ENCODE measurements at regions not wholly inside any gene's neighbourhood (a gene's known extent, or its start where the extent isn't known, plus 50 kb on each side); places are given as distances from the start of the nearest gene placed in this dataset.

GRCh38 chr20:60125513-60125912 is 167.3 kb downstream of the CDH26 start:
- Histone ChIP-seq H3K36me3 (replicated peaks; ENCODE audit: control insufficient read depth, insufficient read depth, low read length) (no peaks in the 10 kb centered on the region), H3K4me3 (ENCODE audit: insufficient read depth, low read depth, low read length) (no peak overlapping the region), H3K27me3 (ENCODE audit: control insufficient read depth, insufficient read depth, low read length) (peaks cover 2% of the 10 kb centered on the region)
- DNase-seq: no peak

GRCh38 chr20:60126975-60127374 is 168.8 kb downstream of the CDH26 start:
- no peak overlapping the region for H3K4me3 ChIP-seq (ENCODE audit: insufficient read depth, low read depth, low read length)
- H3K27me3 ChIP-seq (ENCODE audit: control insufficient read depth, insufficient read depth, low read length): no peaks in the 10 kb centered on the region; the same call in 1 of the 2 replicates
- DNase-seq: no peak
- no peaks in the 10 kb centered on the region for H3K36me3 ChIP-seq (replicated peaks; ENCODE audit: control insufficient read depth, insufficient read depth, low read length)

- DNase-seq: no peak
- H3K4me3 ChIP-seq (ENCODE audit: insufficient read depth, low read depth, low read length): no peak overlapping the region
- no peaks in the 10 kb centered on the region for H3K27me3 ChIP-seq (ENCODE audit: control insufficient read depth, insufficient read depth, low read length)
- no peaks in the 10 kb centered on the region for H3K36me3 ChIP-seq (replicated peaks; ENCODE audit: control insufficient read depth, insufficient read depth, low read length)
These were observed 173.2 kb downstream of the CDH26 start for GRCh38 chr20:60131375-60131774.

- no peaks in the 10 kb centered on the region for H3K36me3 ChIP-seq (replicated peaks; ENCODE audit: control insufficient read depth, insufficient read depth, low read length)
- H3K27me3 ChIP-seq (ENCODE audit: control insufficient read depth, insufficient read depth, low read length): no peaks in the 10 kb centered on the region
- no peak overlapping the region for H3K4me3 ChIP-seq (ENCODE audit: insufficient read depth, low read depth, low read length)
- DNase-seq: no peak
These were observed 174.1 kb downstream of the CDH26 start for GRCh38 chr20:60132162-60132826.

GRCh38 chr20:60132827-60133670 is 174.8 kb downstream of the CDH26 start:
- H3K4me3 ChIP-seq (ENCODE audit: insufficient read depth, low read depth, low read length): no peak overlapping the region
- H3K36me3 ChIP-seq (replicated peaks; ENCODE audit: control insufficient read depth, insufficient read depth, low read length): no peaks in the 10 kb centered on the region
- no peak for DNase-seq
- H3K27me3 ChIP-seq (ENCODE audit: control insufficient read depth, insufficient read depth, low read length): no peaks in the 10 kb centered on the region

GRCh38 chr20:60135276-60135675 is 177.1 kb downstream of the CDH26 start:
- H3K27me3 ChIP-seq (ENCODE audit: control insufficient read depth, insufficient read depth, low read length): no peaks in the 10 kb centered on the region
- no peak for DNase-seq
- H3K36me3 ChIP-seq (replicated peaks; ENCODE audit: control insufficient read depth, insufficient read depth, low read length): no peaks in the 10 kb centered on the region
- H3K4me3 ChIP-seq (ENCODE audit: insufficient read depth, low read depth, low read length): no peak overlapping the region

GRCh38 chr20:60136645-60137401 is 178.6 kb downstream of the CDH26 start:
- Histone ChIP-seq H3K36me3 (replicated peaks; ENCODE audit: control insufficient read depth, insufficient read depth, low read length) (no peaks in the 10 kb centered on the region), H3K27me3 (ENCODE audit: control insufficient read depth, insufficient read depth, low read length) (no peaks in the 10 kb centered on the region), H3K4me3 (ENCODE audit: insufficient read depth, low read depth, low read length) (no peak overlapping the region)
- no peak for DNase-seq

GRCh38 chr20:60137657-60138245 is 179.5 kb downstream of the CDH26 start:
- peak; percentile 51 for DNase-seq
- Histone ChIP-seq H3K27me3 (ENCODE audit: control insufficient read depth, insufficient read depth, low read length) (no peaks in the 10 kb centered on the region), H3K4me3 (ENCODE audit: insufficient read depth, low read depth, low read length) (no peak overlapping the region), H3K36me3 (replicated peaks; ENCODE audit: control insufficient read depth, insufficient read depth, low read length) (no peaks in the 10 kb centered on the region)

- H3K4me3 ChIP-seq (ENCODE audit: insufficient read depth, low read depth, low read length): no peak overlapping the region
- H3K36me3 ChIP-seq (replicated peaks; ENCODE audit: control insufficient read depth, insufficient read depth, low read length): no peaks in the 10 kb centered on the region
- no peak for DNase-seq
- H3K27me3 ChIP-seq (ENCODE audit: control insufficient read depth, insufficient read depth, low read length): no peaks in the 10 kb centered on the region
These were observed 180.3 kb downstream of the CDH26 start for GRCh38 chr20:60138256-60139220.

GRCh38 chr20:60139663-60140446 is 181.6 kb downstream of the CDH26 start:
- H3K4me3 ChIP-seq (ENCODE audit: insufficient read depth, low read depth, low read length): no peak overlapping the region
- H3K36me3 ChIP-seq (replicated peaks; ENCODE audit: control insufficient read depth, insufficient read depth, low read length): no peaks in the 10 kb centered on the region
- H3K27me3 ChIP-seq (ENCODE audit: control insufficient read depth, insufficient read depth, low read length): no peaks in the 10 kb centered on the region
- no peak for DNase-seq

- no peak overlapping the region for H3K4me3 ChIP-seq (ENCODE audit: insufficient read depth, low read depth, low read length)
These were observed 184.4 kb downstream of the CDH26 start for GRCh38 chr20:60142587-60142986.

GRCh38 chr20:60143261-60143842 is 185.1 kb downstream of the CDH26 start:
- no peak overlapping the region for H3K4me3 ChIP-seq (ENCODE audit: insufficient read depth, low read depth, low read length)
- H3K36me3 ChIP-seq (replicated peaks; ENCODE audit: control insufficient read depth, insufficient read depth, low read length): no peaks in the 10 kb centered on the region
- no peak for DNase-seq
- H3K27me3 ChIP-seq (ENCODE audit: control insufficient read depth, insufficient read depth, low read length): no peaks in the 10 kb centered on the region

More at GRCh38 chr20:60142587-60142986, 184.4 kb downstream of the CDH26 start:
- no peaks in the 10 kb centered on the region for H3K27me3 ChIP-seq (ENCODE audit: control insufficient read depth, insufficient read depth, low read length)
- no peak for DNase-seq
- H3K36me3 ChIP-seq (replicated peaks; ENCODE audit: control insufficient read depth, insufficient read depth, low read length): no peaks in the 10 kb centered on the region

- Histone ChIP-seq H3K36me3 (replicated peaks; ENCODE audit: control insufficient read depth, insufficient read depth, low read length) (no peaks in the 10 kb centered on the region), H3K4me3 (ENCODE audit: insufficient read depth, low read depth, low read length) (no peak overlapping the region)
These were observed 186.2 kb downstream of the CDH26 start for GRCh38 chr20:60144404-60144803.

More at GRCh38 chr20:60144404-60144803, 186.2 kb downstream of the CDH26 start:
- H3K27me3 ChIP-seq (ENCODE audit: control insufficient read depth, insufficient read depth, low read length): no peaks in the 10 kb centered on the region
- DNase-seq: no peak

Measured in H7 (cell line).